ENCODE measurements at regions not wholly inside any gene's neighbourhood (a gene's known extent, or its start where the extent isn't known, plus 50 kb on each side); places are given as distances from the start of the nearest gene placed in this dataset.
"Not testable (repeated sequence)": the region's sequence is repeated elsewhere in the genome, so short reads cannot be mapped to it uniquely, and the experiment has no call there.

DNA sequence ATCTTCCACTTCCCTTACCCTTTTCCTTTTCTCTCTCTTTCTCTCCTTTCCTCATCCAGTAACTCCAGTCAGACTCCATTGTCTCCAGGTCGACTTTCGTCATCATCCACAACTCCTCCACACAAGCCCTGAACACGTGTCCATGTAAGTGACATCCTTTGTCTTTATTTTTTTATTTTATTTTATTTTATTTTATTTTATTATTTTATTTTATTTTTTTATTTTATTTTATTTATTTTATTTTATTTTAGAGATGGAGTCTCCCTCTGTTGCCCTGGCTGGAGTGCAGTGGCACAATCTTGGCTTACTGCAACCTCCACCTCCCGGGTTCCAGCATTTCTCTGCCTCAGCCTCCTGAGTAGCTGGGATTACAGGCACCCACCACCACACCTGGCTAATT is 80.1 kb upstream of the VKORC1L1 start:
- H3K4me3 Mint-ChIP-seq (ENCODE audit: low read depth); intact Hi-C loops (cut with micrococcal nuclease); H3K27ac Mint-ChIP-seq; H3K9me3 Mint-ChIP-seq; H3K36me3 Mint-ChIP-seq (ENCODE audit: low read depth); H3K27me3 Mint-ChIP-seq (ENCODE audit: low read depth); H3K4me1 Mint-ChIP-seq (ENCODE audit: low read depth); DNase-seq (ENCODE audit: low spot score): not testable (repeated sequence)

DNA sequence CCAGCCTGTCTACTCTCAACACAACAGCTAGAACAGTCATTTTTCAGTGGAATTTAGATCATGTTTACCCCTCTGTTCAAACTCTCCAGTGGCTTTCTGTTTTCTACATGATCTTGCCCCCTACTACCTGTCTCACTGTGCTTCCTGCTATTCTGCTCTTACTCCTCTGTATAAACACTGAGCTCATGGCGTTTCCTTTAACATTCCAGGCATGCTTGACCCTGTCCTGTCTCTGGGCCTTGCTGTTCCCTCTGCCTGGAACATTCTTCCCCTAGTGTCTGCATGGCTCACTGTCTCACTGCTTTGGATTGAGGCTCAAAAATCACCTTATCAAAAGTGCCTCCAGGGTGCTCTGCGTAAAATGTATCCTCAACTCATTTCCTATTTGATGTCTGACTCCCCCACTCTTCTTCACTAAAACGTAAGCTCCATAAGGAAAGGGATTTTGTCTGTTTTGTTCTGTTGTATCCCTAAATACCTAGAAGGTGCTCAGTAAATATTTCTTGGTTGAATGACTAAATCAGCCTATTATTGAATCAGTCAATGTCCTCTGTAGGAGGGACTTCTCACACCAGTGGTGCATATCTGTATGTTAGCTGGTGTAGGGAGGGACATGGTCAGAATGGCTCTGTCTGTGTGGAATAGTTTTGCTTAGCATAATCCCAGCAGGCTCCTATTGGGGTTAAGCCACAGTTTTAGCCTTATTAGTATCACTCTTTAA is 78.0 kb upstream of the VKORC1L1 start:
- peaks cover 11% of the 10 kb centered on the region for H3K4me1 Mint-ChIP-seq (ENCODE audit: low read depth)
- DNase-seq (ENCODE audit: low spot score); H3K36me3 Mint-ChIP-seq (ENCODE audit: low read depth); H3K27me3 Mint-ChIP-seq (ENCODE audit: low read depth); H3K4me3 Mint-ChIP-seq (ENCODE audit: low read depth); H3K9me3 Mint-ChIP-seq; intact Hi-C loops (cut with micrococcal nuclease); H3K27ac Mint-ChIP-seq: not testable (repeated sequence)

DNA sequence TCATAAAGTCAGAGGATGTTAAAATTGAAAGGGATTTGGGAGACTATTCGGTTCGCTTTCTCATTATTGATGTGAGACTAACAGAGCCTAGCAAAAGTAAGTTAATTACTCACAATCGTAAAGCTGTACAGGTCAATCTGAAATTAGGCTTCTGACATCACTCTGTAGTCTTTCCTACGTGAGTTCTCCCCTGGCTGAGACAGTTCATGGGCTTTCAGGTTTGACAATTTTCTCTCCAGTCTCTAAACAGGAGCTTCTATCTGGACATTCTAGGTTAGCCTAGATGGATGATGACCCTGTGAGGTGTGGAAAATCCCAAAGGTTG is 77.5 kb upstream of the VKORC1L1 start:
- H3K4me3 Mint-ChIP-seq (ENCODE audit: low read depth); H3K27ac Mint-ChIP-seq; intact Hi-C loops (cut with micrococcal nuclease); H3K9me3 Mint-ChIP-seq; H3K36me3 Mint-ChIP-seq (ENCODE audit: low read depth); DNase-seq (ENCODE audit: low spot score); H3K27me3 Mint-ChIP-seq (ENCODE audit: low read depth): not testable (repeated sequence)
- H3K4me1 Mint-ChIP-seq (ENCODE audit: low read depth), result peaks cover 11% of the 10 kb centered on the region

DNA sequence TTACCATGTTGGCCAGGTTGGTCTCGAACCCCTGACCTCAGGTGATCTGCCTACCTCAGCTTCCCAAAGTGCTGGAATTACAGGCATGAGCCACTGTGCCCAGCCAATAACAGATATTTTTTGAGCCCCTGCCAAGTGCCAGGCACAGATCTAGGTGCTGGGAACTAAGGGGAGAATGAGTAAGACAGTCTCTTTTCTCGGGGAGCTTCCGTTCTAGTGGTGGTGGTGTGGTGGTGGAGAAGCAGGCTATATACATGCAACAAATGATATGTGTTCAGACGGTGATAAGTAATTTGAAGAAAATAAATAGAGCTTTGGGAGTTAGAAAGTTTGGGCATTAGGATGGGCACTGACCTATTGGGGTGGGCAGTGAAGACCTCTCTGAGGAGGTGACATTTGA is 76.7 kb upstream of the VKORC1L1 start:
- no peaks in the 10 kb centered on the region for H3K27me3 Mint-ChIP-seq (ENCODE audit: low read depth)
- H3K9me3 Mint-ChIP-seq, result no peaks in the 10 kb centered on the region
- no peaks in the 10 kb centered on the region for H3K36me3 Mint-ChIP-seq (ENCODE audit: low read depth)
- H3K27ac Mint-ChIP-seq, result no peak overlapping the region
- no peak overlapping the region for H3K4me3 Mint-ChIP-seq (ENCODE audit: low read depth)
- H3K4me1 Mint-ChIP-seq (ENCODE audit: low read depth), result peaks cover 11% of the 10 kb centered on the region
- intact Hi-C loops (cut with micrococcal nuclease), result no loop called here
- DNase-seq (ENCODE audit: low spot score), result no peak

DNA sequence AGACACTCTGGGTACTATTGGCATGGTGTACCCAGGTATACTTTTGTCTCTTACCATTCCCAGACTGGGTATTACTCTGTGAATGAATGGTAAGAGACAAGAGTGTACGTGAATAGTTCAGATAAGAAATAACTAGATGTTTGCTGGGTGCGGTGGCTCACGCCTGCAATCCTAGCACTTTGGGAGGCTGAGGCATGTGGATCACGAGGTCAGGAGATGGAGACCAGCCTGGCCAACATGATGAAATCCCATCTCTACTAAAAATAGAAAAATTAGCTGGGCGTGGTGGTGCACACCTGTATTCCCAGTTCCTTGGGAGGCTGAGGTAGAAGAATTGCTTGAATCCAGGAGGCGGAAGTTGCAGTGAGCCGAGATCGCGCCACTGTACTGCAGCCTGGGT is 75.8 kb upstream of the VKORC1L1 start:
- H3K27ac Mint-ChIP-seq; DNase-seq (ENCODE audit: low spot score); H3K9me3 Mint-ChIP-seq; H3K36me3 Mint-ChIP-seq (ENCODE audit: low read depth); H3K27me3 Mint-ChIP-seq (ENCODE audit: low read depth); intact Hi-C loops (cut with micrococcal nuclease); H3K4me3 Mint-ChIP-seq (ENCODE audit: low read depth): not testable (repeated sequence)
- peaks cover 11% of the 10 kb centered on the region for H3K4me1 Mint-ChIP-seq (ENCODE audit: low read depth)

DNA sequence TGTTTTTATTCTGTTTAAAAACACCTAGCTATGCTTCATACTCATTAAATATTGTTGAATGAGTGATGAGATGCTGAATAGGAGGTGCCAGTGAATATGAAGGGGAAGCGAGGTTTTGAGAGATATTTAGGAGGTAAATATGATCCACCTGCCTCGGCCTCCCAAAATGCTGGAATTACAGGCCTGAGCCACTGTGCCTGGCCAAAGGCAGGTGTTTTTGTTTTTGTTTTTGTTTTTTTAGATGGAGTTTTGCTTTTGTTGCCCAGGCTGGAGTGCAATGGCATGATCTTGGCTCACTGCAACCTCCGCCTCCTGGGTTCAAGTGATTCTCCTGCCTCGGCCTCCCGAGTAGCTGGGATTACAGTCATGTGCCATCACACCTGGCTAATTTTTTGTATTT is 75.3 kb upstream of the VKORC1L1 start:
- H3K27ac Mint-ChIP-seq; H3K4me3 Mint-ChIP-seq (ENCODE audit: low read depth); H3K36me3 Mint-ChIP-seq (ENCODE audit: low read depth); intact Hi-C loops (cut with micrococcal nuclease); H3K27me3 Mint-ChIP-seq (ENCODE audit: low read depth); DNase-seq (ENCODE audit: low spot score); H3K9me3 Mint-ChIP-seq: not testable (repeated sequence)
- peaks cover 11% of the 10 kb centered on the region for H3K4me1 Mint-ChIP-seq (ENCODE audit: low read depth)

DNA sequence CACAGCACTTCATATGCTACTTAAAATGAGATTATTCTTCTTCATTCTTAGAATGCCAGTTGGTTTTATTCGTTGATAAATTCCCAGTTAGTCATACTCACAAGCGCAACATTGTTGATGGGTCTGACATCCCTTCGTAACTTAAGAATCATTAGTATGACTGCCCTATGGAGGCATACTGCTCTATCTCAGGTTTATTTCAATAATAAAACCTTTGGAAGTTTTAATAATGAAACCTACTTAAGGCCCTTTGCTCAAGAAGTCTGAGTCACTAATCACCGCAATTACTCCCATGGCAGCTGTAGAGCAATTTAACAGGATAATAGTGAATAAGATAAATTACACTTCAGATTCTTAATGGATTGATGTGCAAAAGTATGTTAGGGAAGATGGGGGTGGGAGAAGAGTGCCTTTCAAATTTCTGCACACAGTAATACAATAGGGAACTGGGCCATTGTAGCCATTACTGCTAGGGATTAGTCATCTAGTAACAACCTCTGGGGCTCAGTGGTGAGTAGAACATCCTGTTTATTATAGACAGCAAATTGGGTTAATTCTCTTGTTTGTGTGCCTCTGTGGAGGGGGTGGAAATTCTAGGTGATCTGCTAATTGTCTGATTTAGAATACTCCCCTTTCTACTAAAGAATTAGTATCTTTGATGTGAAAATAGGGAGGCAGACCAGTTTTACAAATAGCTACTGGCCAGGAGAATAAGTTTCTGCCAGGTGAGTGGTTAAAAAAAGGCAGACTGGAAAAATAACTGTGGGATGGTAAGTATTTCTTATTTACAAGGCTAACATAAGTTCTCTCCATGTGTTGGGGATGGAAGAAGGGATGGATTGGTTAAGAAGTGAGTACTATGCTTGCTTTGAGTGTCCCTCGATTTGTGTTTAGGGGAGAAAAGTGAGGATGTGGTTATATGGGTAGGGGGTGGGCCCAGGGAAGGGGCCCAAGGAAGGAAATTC is 74.5 kb upstream of the VKORC1L1 start:
- no peaks in the 10 kb centered on the region for H3K27me3 Mint-ChIP-seq (ENCODE audit: low read depth)
- intact Hi-C loops (cut with micrococcal nuclease), result no loop called here
- no peak overlapping the region for H3K4me3 Mint-ChIP-seq (ENCODE audit: low read depth)
- no peaks in the 10 kb centered on the region for H3K36me3 Mint-ChIP-seq (ENCODE audit: low read depth)
- peaks cover 11% of the 10 kb centered on the region for H3K4me1 Mint-ChIP-seq (ENCODE audit: low read depth)
- no peaks in the 10 kb centered on the region for H3K9me3 Mint-ChIP-seq
- DNase-seq (ENCODE audit: low spot score), result no peak
- H3K27ac Mint-ChIP-seq, result peak overlapping the region; percentile 43

DNA sequence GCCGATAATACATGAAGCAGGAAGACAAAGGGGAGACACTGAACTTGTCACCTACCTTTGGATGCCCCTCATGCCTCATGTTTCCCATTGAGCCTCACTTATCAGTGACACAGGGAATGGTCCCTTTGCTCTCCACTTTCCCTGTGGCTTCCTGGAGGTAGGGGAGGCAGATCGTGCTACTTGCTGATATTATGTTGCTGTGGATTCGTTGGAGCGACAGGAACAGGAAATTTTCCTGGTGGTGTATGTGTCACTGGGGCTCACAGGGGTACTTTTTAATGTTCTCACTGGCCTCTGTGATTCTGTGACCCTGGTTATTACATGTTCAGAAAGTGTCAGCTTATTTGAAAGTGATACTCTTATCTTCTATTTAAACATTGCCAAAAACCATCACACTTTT is 72.7 kb upstream of the VKORC1L1 start:
- H3K4me3 Mint-ChIP-seq (ENCODE audit: low read depth); intact Hi-C loops (cut with micrococcal nuclease); H3K36me3 Mint-ChIP-seq (ENCODE audit: low read depth); H3K27ac Mint-ChIP-seq; H3K27me3 Mint-ChIP-seq (ENCODE audit: low read depth); H3K9me3 Mint-ChIP-seq; DNase-seq (ENCODE audit: low spot score): not testable (repeated sequence)
- H3K4me1 Mint-ChIP-seq (ENCODE audit: low read depth), result peaks cover 11% of the 10 kb centered on the region

DNA sequence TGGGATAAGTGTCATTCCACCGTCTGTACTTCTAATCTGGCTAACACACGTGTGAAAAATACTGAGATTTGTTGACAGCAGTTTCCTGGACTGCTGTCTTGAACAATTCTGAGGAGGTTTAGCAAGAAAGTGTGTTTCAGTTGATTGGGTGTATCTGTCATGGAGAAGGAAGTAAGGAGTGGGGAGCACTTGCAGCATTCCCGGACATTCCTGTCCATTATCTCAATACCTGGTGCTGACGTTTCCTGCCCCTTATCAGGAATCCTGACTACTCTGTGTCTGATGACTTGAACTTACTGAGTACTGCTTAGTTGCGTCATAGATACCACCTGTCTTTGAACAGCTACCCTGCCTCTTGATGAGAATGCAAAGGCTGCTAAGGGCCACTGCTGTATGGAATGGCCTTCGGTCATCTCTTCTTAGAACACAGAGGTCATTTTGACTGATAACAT is 72.0 kb upstream of the VKORC1L1 start:
- Mint-ChIP-seq H3K27ac (no peak overlapping the region), H3K4me1 (ENCODE audit: low read depth) (peaks cover 11% of the 10 kb centered on the region), H3K9me3 (no peaks in the 10 kb centered on the region), H3K27me3 (ENCODE audit: low read depth) (no peaks in the 10 kb centered on the region), H3K4me3 (ENCODE audit: low read depth) (no peak overlapping the region), H3K36me3 (ENCODE audit: low read depth) (no peaks in the 10 kb centered on the region)
- DNase-seq (ENCODE audit: low spot score), result no peak
- intact Hi-C loops (cut with micrococcal nuclease), result no loop called here

DNA sequence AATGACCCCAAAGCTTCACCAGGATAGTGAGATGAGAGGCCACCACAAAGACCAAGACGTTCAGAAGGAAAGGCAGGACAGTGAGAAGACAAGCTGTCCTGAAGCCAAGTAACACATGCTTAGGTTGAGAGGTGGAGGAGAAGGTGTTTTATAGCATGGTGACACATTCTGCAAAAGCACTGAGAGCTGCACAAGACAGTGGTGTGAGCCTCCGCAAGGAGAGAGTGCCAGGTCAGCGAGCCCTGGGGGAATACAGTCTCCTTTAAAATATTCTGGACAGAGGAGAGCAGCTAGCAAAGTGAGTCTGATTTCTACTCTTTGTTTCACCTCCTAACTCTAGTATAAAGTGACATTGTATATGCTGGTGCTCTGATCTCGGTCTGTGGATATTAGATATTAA is 68.0 kb upstream of the VKORC1L1 start:
- DNase-seq (ENCODE audit: low spot score), result no peak
- no peaks in the 10 kb centered on the region for H3K27me3 Mint-ChIP-seq (ENCODE audit: low read depth)
- H3K36me3 Mint-ChIP-seq (ENCODE audit: low read depth), result peaks cover 2% of the 10 kb centered on the region
- H3K4me1 Mint-ChIP-seq (ENCODE audit: low read depth), result no peaks in the 10 kb centered on the region
- no peak overlapping the region for H3K27ac Mint-ChIP-seq
- intact Hi-C loops (cut with micrococcal nuclease), result no loop called here
- no peak overlapping the region for H3K4me3 Mint-ChIP-seq (ENCODE audit: low read depth)
- no peaks in the 10 kb centered on the region for H3K9me3 Mint-ChIP-seq

DNA sequence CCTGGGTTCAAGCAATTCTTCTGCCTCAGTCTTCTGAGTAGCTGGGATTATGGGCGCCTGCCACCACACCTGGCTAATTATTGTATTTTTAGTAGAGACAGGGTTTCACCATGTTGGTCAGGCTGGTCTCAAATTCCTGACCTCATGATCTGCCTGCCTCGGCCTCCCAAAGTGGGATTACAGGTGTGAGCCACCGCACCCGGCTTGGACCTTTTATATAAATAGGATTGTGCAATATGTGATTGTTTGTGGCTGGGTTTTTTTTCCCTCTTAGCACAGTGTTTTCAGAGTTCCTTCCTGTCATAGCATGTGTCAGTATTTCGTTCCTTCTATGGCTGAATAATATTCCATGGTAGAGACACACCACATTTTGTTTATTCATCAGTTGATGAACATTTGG is 65.8 kb upstream of the VKORC1L1 start:
- H3K4me3 Mint-ChIP-seq (ENCODE audit: low read depth); H3K27ac Mint-ChIP-seq; H3K27me3 Mint-ChIP-seq (ENCODE audit: low read depth); H3K9me3 Mint-ChIP-seq; H3K4me1 Mint-ChIP-seq (ENCODE audit: low read depth); DNase-seq (ENCODE audit: low spot score); H3K36me3 Mint-ChIP-seq (ENCODE audit: low read depth); intact Hi-C loops (cut with micrococcal nuclease): not testable (repeated sequence)

DNA sequence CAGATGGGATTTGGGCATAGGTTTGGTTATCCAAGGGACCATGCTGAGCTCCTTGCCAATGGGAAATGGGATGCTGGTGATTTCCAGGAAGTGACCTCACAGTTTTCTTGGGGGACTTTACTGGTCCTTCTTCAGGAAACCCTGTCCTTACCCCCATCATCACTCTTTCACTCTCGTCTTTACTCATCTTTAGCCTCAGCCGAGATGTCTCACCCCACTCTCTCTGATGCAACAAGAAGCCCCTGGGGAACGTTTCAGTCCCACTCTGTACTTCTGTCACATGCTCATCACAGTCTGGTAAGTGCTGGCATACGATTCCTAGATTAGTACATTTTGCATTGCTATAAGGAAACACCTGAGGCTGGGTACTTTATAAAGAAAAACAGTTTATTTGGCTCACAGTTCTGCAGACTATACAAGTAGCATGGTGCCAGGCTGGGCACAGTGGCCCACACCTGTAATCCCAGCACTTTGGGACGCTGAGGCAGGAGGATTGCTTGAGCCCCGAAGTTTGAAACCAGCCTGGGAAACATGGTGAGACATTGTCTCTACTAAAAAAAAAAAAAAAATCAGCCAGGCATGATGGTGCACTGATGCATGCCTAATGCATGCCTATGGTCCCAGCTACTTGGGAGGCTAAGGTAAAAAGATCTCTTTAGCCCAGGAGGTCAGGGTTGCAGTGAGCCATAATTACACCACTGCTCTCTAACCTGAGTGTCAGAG is 63.5 kb upstream of the VKORC1L1 start:
- peaks cover 2% of the 10 kb centered on the region for H3K36me3 Mint-ChIP-seq (ENCODE audit: low read depth)
- no peaks in the 10 kb centered on the region for H3K4me1 Mint-ChIP-seq (ENCODE audit: low read depth)
- no peaks in the 10 kb centered on the region for H3K9me3 Mint-ChIP-seq
- no peak overlapping the region for H3K27ac Mint-ChIP-seq
- no peak overlapping the region for H3K4me3 Mint-ChIP-seq (ENCODE audit: low read depth)
- DNase-seq (ENCODE audit: low spot score), result no peak
- intact Hi-C loops (cut with micrococcal nuclease), result no loop called here
- no peaks in the 10 kb centered on the region for H3K27me3 Mint-ChIP-seq (ENCODE audit: low read depth)

DNA sequence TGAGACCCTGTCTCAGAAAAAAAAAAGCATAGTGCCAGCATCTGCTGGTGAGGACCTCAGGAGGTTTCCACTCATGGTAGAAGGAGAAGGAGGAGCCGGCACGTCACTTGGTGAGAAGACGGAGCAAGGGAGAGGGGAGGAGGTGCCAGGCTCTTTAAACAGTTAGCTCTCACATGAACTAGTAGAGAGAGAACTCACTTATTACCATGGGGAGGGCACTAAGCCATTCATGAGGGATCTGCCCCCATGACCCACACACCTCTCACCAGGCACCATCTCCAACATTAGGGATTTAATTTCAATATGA is 62.9 kb upstream of the VKORC1L1 start:
- Mint-ChIP-seq H3K9me3 (no peaks in the 10 kb centered on the region), H3K27me3 (ENCODE audit: low read depth) (no peaks in the 10 kb centered on the region), H3K4me1 (ENCODE audit: low read depth) (no peaks in the 10 kb centered on the region), H3K36me3 (ENCODE audit: low read depth) (peaks cover 2% of the 10 kb centered on the region), H3K4me3 (ENCODE audit: low read depth) (no peak overlapping the region), H3K27ac (no peak overlapping the region)
- no peak for DNase-seq (ENCODE audit: low spot score)
- intact Hi-C loops (cut with micrococcal nuclease), result no loop called here
